GM12801 (cell line): ENCODE measurements at regions not wholly inside any gene's neighbourhood (a gene's known extent, or its start where the extent isn't known, plus 50 kb on each side); places are given as distances from the start of the nearest gene placed in this dataset.

ENCODE experiments used
- CTCF ChIP-seq: IDR thresholded peaks from one replicate; pipeline ENCODE4 v1.5.1; 2011; ENCODE audit warnings: control low read depth; ENCODE audit not compliant: insufficient read length; ENCODE audit errors: extremely low read depth

DNA sequence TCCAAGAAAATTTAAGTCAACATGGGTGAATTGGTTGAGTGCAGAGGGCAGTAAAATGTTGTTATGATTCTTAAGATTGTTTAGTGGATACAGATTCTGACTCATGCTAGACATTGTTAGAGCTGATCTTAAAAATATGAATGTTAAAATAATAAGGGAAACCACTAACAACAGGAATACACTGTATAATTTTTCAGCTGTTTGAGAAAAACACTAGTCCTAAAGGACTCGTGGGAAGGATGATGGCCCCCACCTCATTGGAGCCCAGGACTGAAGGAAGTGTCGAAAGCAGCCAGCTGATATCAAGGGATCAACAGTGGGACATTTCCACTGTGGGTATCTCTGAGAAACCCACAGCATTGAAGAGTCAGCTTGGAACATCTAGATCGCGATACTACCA, 82.9 kb upstream of the SCAF11 start:
- no peak for TF ChIP-seq CTCF

DNA sequence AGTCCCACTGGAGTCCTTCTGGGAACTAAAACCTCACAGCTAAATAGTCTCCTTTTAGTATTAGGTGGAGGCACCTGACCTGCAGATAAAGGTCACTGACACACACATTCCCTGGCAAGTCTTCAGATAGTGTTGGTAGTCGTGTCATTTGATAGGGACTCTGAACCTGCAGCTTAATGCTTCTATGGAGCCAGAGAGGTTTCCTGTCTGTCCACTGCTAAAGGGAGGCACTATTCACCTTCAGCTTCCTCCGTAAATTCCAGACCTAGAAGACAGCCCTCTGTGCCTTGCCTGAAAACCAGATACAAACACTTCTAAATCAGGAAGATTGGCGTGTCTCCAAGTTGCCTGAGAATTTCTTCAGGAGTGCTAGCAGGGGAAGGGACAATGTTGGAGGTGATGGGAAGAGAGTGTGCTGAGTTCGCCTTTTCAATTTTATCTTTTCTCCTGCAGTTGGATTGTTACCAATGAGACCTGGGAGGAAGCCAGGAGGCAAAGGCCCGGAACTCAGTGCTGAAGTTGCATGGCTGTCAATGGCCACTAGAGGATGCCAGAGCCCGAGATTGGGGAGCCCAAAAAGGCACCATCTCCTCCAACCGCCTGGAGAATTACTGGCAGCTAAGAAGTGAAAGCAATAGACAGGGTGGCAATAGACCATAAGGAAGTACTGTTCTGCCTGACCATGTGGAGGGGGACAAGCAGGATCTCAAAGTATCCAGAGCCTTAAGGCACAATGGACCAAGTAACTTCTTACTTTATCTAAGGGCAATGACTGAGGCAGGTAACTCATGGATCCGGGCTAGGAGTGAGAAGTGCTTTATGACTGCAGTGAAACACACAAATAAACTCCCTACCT, 81.6 kb upstream of the SCAF11 start:
- TF ChIP-seq CTCF, result peak; percentile 99

GRCh38 chr12:46071335-46071734, 81.0 kb upstream of the SCAF11 start:
- no peak for TF ChIP-seq CTCF

- TF ChIP-seq CTCF, result no peak
These were observed 76.7 kb upstream of the SCAF11 start for GRCh38 chr12:46067094-46067493.

GRCh38 chr12:46065412-46066166, 75.2 kb upstream of the SCAF11 start:
- no peak for TF ChIP-seq CTCF

DNA sequence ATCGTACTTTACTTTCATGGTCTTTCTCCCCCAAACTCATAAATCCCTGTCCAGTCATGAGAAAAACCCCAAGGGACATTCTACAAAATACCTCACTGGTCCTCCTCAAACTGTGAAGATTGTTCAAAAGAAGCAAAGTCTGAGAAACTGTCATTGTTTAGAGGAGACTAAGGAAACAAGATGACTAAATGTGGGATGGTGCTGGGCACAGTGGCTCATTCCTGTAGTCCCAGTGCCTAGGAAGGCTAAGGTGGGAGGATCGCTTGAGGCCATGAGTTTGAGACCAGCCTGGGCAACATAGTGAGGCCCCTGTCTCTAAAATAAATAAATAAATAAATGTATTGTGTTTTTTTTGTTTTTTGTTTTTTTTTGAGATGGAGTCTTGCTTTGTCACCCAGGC, 74.2 kb upstream of the SCAF11 start:
- no peak for TF ChIP-seq CTCF

DNA sequence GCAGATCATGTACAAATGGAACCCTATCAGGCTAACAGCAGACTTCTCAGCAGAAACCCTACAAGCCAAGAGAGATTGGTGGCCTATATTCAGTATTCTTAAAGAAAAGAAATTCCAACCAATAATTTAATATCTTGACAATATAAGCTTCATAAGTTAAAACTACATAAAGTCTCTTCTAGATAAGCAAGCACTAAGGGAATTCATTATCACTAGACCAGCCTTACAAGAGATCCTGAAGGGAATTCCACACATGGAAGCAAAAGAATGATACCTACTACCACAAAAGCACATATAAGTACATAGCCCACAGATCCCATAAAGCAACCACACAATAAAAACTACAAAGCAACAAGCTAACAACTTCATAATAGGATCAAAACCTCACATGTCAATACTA, 60.4 kb upstream of the SCAF11 start:
- no peak for TF ChIP-seq CTCF
